H1 (cell line): ENCODE measurements at regions not wholly inside any gene's neighbourhood (a gene's known extent, or its start where the extent isn't known, plus 50 kb on each side); places are given as distances from the start of the nearest gene placed in this dataset.
"Not testable (repeated sequence)": the region's sequence is repeated elsewhere in the genome, so short reads cannot be mapped to it uniquely, and the experiment has no call there.

ENCODE experiments used
- CTCF ChIA-PET: fragments of 300-600 bp; sonication (Branson Sonifier 250); formaldehyde crosslinking; loops from one replicate; lab custom pipeline; 2021; ENCODE audit not compliant: partially characterized antibody; lab: Charles Lee
- POLR2A ChIA-PET: fragments of 300-600 bp; sonication (Branson Sonifier 250); formaldehyde crosslinking; loops from one replicate; lab custom pipeline; 2021; ENCODE audit warnings: inconsistent platforms; ENCODE audit not compliant: partially characterized antibody; lab: Charles Lee
- DNase-seq, 2 experiments: peaks; one replicate each; pipeline versions ENCODE4 v3.0.0 to v3.0.0-alpha.2; 2010 to 2022; ENCODE audit warnings: low spot score in 2 of 2, low read depth in 1 of 2, mixed read lengths in 1 of 2
- FAIRE-seq: peaks from 2 replicates; lab custom pipeline; 2011; peaks lifted over from hg19 to GRCh38; lab: Jason Lieb, UNC
- H2AFZ ChIP-seq: 2 replicates; pipeline ENCODE4 v1.8.1; 2012; ENCODE audit warnings: low read length, inconsistent platforms
- H2AK5ac ChIP-seq: 2 replicates; pipeline ENCODE4 v1.6.1; 2013; ENCODE audit warnings: low read depth, low read length
- H2BK120ac ChIP-seq: replicated peaks from 2 replicates; pipeline ENCODE3; 2013; ENCODE audit warnings: low read depth, low read length, inconsistent platforms
- H2BK12ac ChIP-seq: 2 replicates; pipeline ENCODE4 v1.6.1; 2013; ENCODE audit warnings: low read depth, low read length
- H2BK15ac ChIP-seq: 2 replicates; pipeline ENCODE4 v1.6.1; 2013; ENCODE audit warnings: low read length
- H2BK20ac ChIP-seq: 2 replicates; pipeline ENCODE4 v1.6.1; 2013; ENCODE audit warnings: low read length
- H2BK5ac ChIP-seq: 2 replicates; pipeline ENCODE4 v1.6.1; 2013; ENCODE audit warnings: low read depth, low read length
- H3K14ac ChIP-seq: 2 replicates; pipeline ENCODE4 v1.6.1; 2013; ENCODE audit warnings: inconsistent platforms; ENCODE audit not compliant: insufficient read length
- H3K18ac ChIP-seq: 2 replicates; pipeline ENCODE4 v1.6.1; 2013; ENCODE audit warnings: low read length; ENCODE audit errors: extremely low read depth
- H3K23ac ChIP-seq: 2 replicates; pipeline ENCODE4 v1.6.1; 2013; ENCODE audit warnings: inconsistent platforms; ENCODE audit not compliant: insufficient read length
- H3K23me2 ChIP-seq: 2 replicates; pipeline ENCODE4 v1.6.1; 2013; ENCODE audit warnings: low read depth, low read length
- H3K27ac ChIP-seq: 2 replicates; pipeline ENCODE4 v1.6.1; 2011; ENCODE audit warnings: low read depth, low read length, inconsistent platforms
- H3K27me3 ChIP-seq, 4 experiments: replicated peaks in 1 of 4; 1 replicate in 1 of 4; 2 replicates in 3 of 4; pipeline versions ENCODE4 v1.6.1 to v1.8.1; 2011 to 2013; ENCODE audit warnings: low read length in 3 of 4, mild to moderate bottlenecking in 3 of 4, inconsistent platforms in 2 of 4, mixed read lengths in 2 of 4, moderate library complexity in 1 of 4; ENCODE audit not compliant: control insufficient read depth in 3 of 4, insufficient read depth in 3 of 4; ENCODE audit errors: extremely low read depth in 1 of 4
- H3K36me3 ChIP-seq, 4 experiments: 2 replicates each; pipeline versions ENCODE4 v1.6.1 to v1.8.1; 2011 to 2013; ENCODE audit warnings: mild to moderate bottlenecking in 4 of 4, low read length in 3 of 4, moderate library complexity in 2 of 4, control low read depth in 1 of 4, inconsistent platforms in 1 of 4; ENCODE audit not compliant: insufficient read depth in 4 of 4, control insufficient read depth in 2 of 4
- H3K4ac ChIP-seq: replicated peaks from 2 replicates; pipeline ENCODE3; 2013; ENCODE audit warnings: low read length, low read depth, mixed read lengths, inconsistent platforms; ENCODE audit not compliant: insufficient read length
- H3K4me1 ChIP-seq, 4 experiments: replicated peaks in 1 of 4; 1 replicate in 1 of 4; 2 replicates in 3 of 4; pipeline versions ENCODE4 v1.6.1 to v1.8.1; 2011 to 2013; ENCODE audit warnings: low read length in 3 of 4, inconsistent platforms in 2 of 4, mixed read lengths in 1 of 4; ENCODE audit not compliant: insufficient read depth in 4 of 4, control insufficient read depth in 3 of 4
- H3K4me2 ChIP-seq, 2 experiments: 2 replicates each; pipeline versions ENCODE4 v1.6.1 to v1.8.1; 2011 to 2013; ENCODE audit warnings: low read depth in 2 of 2, low read length in 2 of 2, control low read depth in 1 of 2, inconsistent platforms in 1 of 2, mild to moderate bottlenecking in 1 of 2; ENCODE audit not compliant: insufficient read depth in 1 of 2
- H3K4me3 ChIP-seq, 4 experiments: fragments of 200-600, 300-600 bp in 1 of 4; sonication (generic), shearing (Covaris generic), sonication (Bioruptor Twin) in 1 of 4; 2 replicates each; pipeline versions ENCODE4 v1.5.1 to v1.8.1; 2011 to 2016; ENCODE audit warnings: low read length in 4 of 4, low read depth in 3 of 4, control low read depth in 2 of 4, inconsistent platforms in 2 of 4, mild to moderate bottlenecking in 2 of 4, mixed read lengths in 1 of 4, moderate library complexity in 1 of 4; ENCODE audit not compliant: insufficient read depth in 2 of 4; ENCODE audit errors: extremely low read depth in 1 of 4
- H3K56ac ChIP-seq: replicated peaks from 2 replicates; pipeline ENCODE3; 2013; ENCODE audit warnings: low read depth, mild to moderate bottlenecking, mixed read lengths, low read length, inconsistent platforms; ENCODE audit not compliant: insufficient read length
- H3K79me1 ChIP-seq: 2 replicates; pipeline ENCODE4 v1.6.1; 2013; ENCODE audit warnings: low read depth, low read length, control low read depth
- H3K79me2 ChIP-seq, 2 experiments: 2 replicates each; pipeline versions ENCODE4 v1.6.1 to v1.8.1; 2012 to 2013; ENCODE audit warnings: low read length in 2 of 2, mild to moderate bottlenecking in 2 of 2, inconsistent platforms in 1 of 2; ENCODE audit not compliant: insufficient read depth in 2 of 2, control insufficient read depth in 1 of 2
- H3K9ac ChIP-seq, 4 experiments: replicated peaks in 1 of 4; 1 replicate in 1 of 4; 2 replicates in 3 of 4; pipeline versions ENCODE4 v1.6.1 to v1.8.1; 2011 to 2013; ENCODE audit warnings: low read depth in 3 of 4, low read length in 3 of 4, control low read depth in 2 of 4, mild to moderate bottlenecking in 2 of 4, moderate library complexity in 2 of 4, inconsistent platforms in 1 of 4; ENCODE audit errors: extremely low read depth in 1 of 4
- H3K9me3 ChIP-seq, 2 experiments: 2 replicates each; pipeline versions ENCODE4 v1.6.1 to v1.8.1; 2012 to 2013; ENCODE audit warnings: mild to moderate bottlenecking in 2 of 2, moderate library complexity in 2 of 2, control low read depth in 1 of 2, inconsistent platforms in 1 of 2, low read depth in 1 of 2, low read length in 1 of 2, mixed read lengths in 1 of 2; ENCODE audit not compliant: insufficient read depth in 2 of 2
- H4K20me1 ChIP-seq, 2 experiments: replicated peaks in 1 of 2; 2 replicates each; pipeline versions ENCODE3 to v1.8.1; 2011 to 2013; ENCODE audit warnings: inconsistent platforms in 2 of 2, low read length in 2 of 2, mild to moderate bottlenecking in 1 of 2; ENCODE audit not compliant: insufficient read depth in 2 of 2, control insufficient read depth in 1 of 2
- H4K5ac ChIP-seq: 2 replicates; pipeline ENCODE4 v1.6.1; 2013; ENCODE audit warnings: low read length, low read depth, mixed read lengths, inconsistent platforms; ENCODE audit not compliant: insufficient read length
- H4K8ac ChIP-seq: 2 replicates; pipeline ENCODE4 v1.8.0; 2013; ENCODE audit warnings: mild to moderate bottlenecking, moderate library complexity, low read length, inconsistent platforms; ENCODE audit not compliant: insufficient read depth; ENCODE audit errors: extremely low read depth
- H4K91ac ChIP-seq: replicated peaks from 2 replicates; pipeline ENCODE3; 2013; ENCODE audit warnings: low read length, mixed read lengths, inconsistent platforms; ENCODE audit not compliant: insufficient read length
- WGBS, 2 experiments: shearing (Covaris generic) in 1 of 2; methylation state at CpG; one replicate each; pipeline versions ENCODE4 v1.1.6 to v1.1.7; 2013 to 2015; ENCODE audit warnings: low lambda C conversion rate in 2 of 2, mixed read lengths in 2 of 2, inconsistent platforms in 1 of 2, low coverage in 1 of 2, missing lambda C conversion rate in 1 of 2; ENCODE audit not compliant: insufficient replicate concordance in 2 of 2, insufficient coverage in 1 of 2, insufficient read length in 1 of 2; ENCODE audit errors: extremely low coverage in 1 of 2, missing lambda C conversion rate in 1 of 2; 5-methylcytosine and 5-hydroxymethylcytosine counted together

- H3K79me1 ChIP-seq, H3K9ac ChIP-seq, H4K5ac ChIP-seq, H3K4ac ChIP-seq, POLR2A ChIA-PET, H3K4me1 ChIP-seq, H3K27me3 ChIP-seq, H3K4me3 ChIP-seq, H4K91ac ChIP-seq, H2AK5ac ChIP-seq, H3K4me2 ChIP-seq, H3K14ac ChIP-seq, H3K9me3 ChIP-seq, H2BK15ac ChIP-seq, H4K8ac ChIP-seq, H2BK120ac ChIP-seq, DNase-seq, H3K56ac ChIP-seq, H3K23ac ChIP-seq, H2BK12ac ChIP-seq, H3K79me2 ChIP-seq, H3K36me3 ChIP-seq, H2BK5ac ChIP-seq, H3K18ac ChIP-seq, H2AFZ ChIP-seq, FAIRE-seq, H4K20me1 ChIP-seq, H3K27ac ChIP-seq, H2BK20ac ChIP-seq, H3K23me2 ChIP-seq: not testable (repeated sequence)
- 73% methylated on average over 16 of the region's 16 CpGs; no CpG with 5 or more reads in 1 of the 2 experiments for WGBS, 2 experiments
- CTCF ChIA-PET, result interaction anchor here (0.6 kb wide), 1 partner anchor 93 kb away, joined by 3 read pairs; no protein-coding TSS in a partner anchor
These were observed 166.7 kb upstream of the NBPF12 start for GRCh38 chr1:146771409-146771808.

GRCh38 chr1:146770998-146771397, 167.1 kb upstream of the NBPF12 start:
- H3K36me3 ChIP-seq, H3K4ac ChIP-seq, H3K4me3 ChIP-seq, H2AFZ ChIP-seq, H2BK5ac ChIP-seq, H2BK15ac ChIP-seq, H3K27me3 ChIP-seq, H4K5ac ChIP-seq, H2BK120ac ChIP-seq, H3K4me1 ChIP-seq, FAIRE-seq, H3K4me2 ChIP-seq, H2BK12ac ChIP-seq, H4K91ac ChIP-seq, H2BK20ac ChIP-seq, H2AK5ac ChIP-seq, DNase-seq, POLR2A ChIA-PET, H3K56ac ChIP-seq, H4K20me1 ChIP-seq, H3K79me2 ChIP-seq, H3K18ac ChIP-seq, H3K9me3 ChIP-seq, H3K14ac ChIP-seq, H3K79me1 ChIP-seq, H3K27ac ChIP-seq, H3K23ac ChIP-seq, H4K8ac ChIP-seq, H3K23me2 ChIP-seq, H3K9ac ChIP-seq: not testable (repeated sequence)
- no CpG with 5 or more reads among the region's 3 CpGs for WGBS, 2 experiments
- CTCF ChIA-PET, result interaction anchor here (0.6 kb wide), 1 partner anchor 93 kb away, joined by 3 read pairs; no protein-coding TSS in a partner anchor
